Activated T-helper 1 cell treated with anti-CD3 and anti-CD28 coated beads, Interleukin-12 subunit alpha, Interleukin-12 subunit beta, Interleukin-2, Interleukin-4 antibody, amounts not matched to agents 30 ng/mL and 10 ng/mL and 1 ng/mL, durations not matched to agents 14 hours and 24 hours and 36 hours (primary cell): ENCODE measurements at regions not wholly inside any gene's neighbourhood (a gene's known extent, or its start where the extent isn't known, plus 50 kb on each side); places are given as distances from the start of the nearest gene placed in this dataset.

ENCODE experiments used
- DNase-seq: peaks from one replicate; pipeline ENCODE4 v3.0.0; 2021; ENCODE audit warnings: low spot score
- H3K27ac Mint-ChIP-seq: one replicate; pipeline ENCODE4 v1.8.0; 2021; ENCODE audit warnings: mild to moderate bottlenecking, mixed read lengths
- H3K27me3 Mint-ChIP-seq: one replicate; pipeline ENCODE4 v1.8.0; 2022; ENCODE audit warnings: mild to moderate bottlenecking, moderate library complexity, mixed read lengths; ENCODE audit not compliant: insufficient read depth
- H3K36me3 Mint-ChIP-seq: one replicate; pipeline ENCODE4 v1.8.0; 2021; ENCODE audit warnings: low read depth, mixed read lengths
- H3K4me1 Mint-ChIP-seq: one replicate; pipeline ENCODE4 v1.8.0; 2021; ENCODE audit warnings: low read depth, mixed read lengths
- H3K4me3 Mint-ChIP-seq: one replicate; pipeline ENCODE4 v1.8.0; 2021; ENCODE audit warnings: mild to moderate bottlenecking, moderate library complexity, mixed read lengths
- H3K9me3 Mint-ChIP-seq: one replicate; pipeline ENCODE4 v1.8.0; 2021; ENCODE audit warnings: mixed read lengths
- intact Hi-C: fragments of 100-400 bp; cut with micrococcal nuclease; formaldehyde crosslinking; loops from one replicate; pipeline ENCODE4 v1.15.1; 2024

DNA sequence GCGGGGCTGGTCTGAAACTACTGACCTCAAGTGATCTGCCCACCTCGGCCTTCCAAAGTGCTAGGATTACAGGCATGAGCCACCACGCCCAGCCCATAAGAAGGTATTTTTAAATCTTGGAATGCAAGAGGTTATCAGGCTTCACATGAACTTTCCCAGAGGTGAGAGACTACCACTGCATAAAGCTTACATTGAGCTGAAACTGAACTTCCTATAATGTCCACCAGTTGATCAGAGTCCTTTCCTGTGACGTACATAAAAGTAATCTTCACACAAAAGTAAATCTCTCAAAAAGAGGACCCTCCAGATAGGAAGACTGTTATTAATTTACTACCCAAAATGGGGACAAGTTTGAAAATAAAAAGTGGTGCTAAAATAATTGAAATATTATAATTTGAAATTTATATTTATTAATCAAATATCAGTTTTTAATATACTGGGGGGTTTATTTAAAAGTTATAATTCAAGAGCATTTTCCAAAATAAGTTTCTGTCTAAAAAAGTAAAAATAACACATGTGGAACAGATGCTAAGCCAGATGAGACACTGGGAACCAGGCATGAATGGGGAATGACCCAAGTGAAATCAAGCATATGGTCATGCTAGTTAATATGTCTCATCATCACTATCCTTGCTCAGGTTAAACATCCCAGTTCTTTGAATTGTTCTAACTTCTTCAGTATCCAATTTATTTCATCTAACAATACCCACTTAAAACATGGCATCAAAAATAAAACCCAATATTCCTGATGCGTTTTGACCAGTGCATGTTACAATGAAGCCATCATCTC is 269.9 kb upstream of the UBE2E2 start:
- no peak overlapping the region for H3K27ac Mint-ChIP-seq
- H3K4me3 Mint-ChIP-seq = no peak overlapping the region
- intact Hi-C loops = no loop called here
- no peaks in the 10 kb centered on the region for H3K27me3 Mint-ChIP-seq
- no peaks in the 10 kb centered on the region for H3K4me1 Mint-ChIP-seq
- DNase-seq = no peak
- H3K36me3 Mint-ChIP-seq = no peaks in the 10 kb centered on the region
- no peaks in the 10 kb centered on the region for H3K9me3 Mint-ChIP-seq

DNA sequence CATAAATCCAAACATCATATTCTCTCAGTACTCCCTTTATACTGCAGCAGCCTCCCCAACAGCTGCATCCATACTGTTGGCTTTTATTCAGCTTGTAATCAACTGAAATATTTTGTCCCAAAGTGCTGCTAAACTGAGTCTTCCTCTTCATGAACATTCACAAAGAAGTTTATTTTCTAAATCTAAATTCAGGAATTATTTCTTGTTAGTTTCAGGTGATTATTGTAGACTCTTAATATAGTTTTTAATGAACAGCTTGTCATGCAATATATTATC is 269.3 kb upstream of the UBE2E2 start:
- Mint-ChIP-seq H3K27ac (no peak overlapping the region), H3K4me1 (no peaks in the 10 kb centered on the region), H3K9me3 (no peaks in the 10 kb centered on the region), H3K27me3 (no peaks in the 10 kb centered on the region), H3K4me3 (no peak overlapping the region), H3K36me3 (no peaks in the 10 kb centered on the region)
- DNase-seq = no peak
- intact Hi-C loops = no loop called here

DNA sequence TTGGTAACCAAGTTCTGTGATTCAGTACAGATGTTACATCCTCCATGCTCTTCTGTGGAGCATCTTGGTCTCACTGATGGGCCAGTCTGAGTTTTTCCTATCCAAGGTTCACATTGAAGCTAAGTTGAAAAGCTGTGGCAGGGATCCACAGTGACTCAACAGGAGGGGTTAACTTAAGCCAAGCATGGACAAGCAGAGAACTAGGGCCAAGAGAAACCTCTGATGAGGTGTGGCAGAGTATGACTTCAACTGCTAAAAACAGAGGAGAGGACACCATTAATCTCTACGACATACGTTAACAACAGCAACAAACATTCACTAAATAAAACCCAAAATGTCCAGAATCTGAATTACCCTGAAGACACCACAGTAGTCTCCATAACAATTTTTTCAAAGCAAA is 268.1 kb upstream of the UBE2E2 start:
- no peaks in the 10 kb centered on the region for H3K4me1 Mint-ChIP-seq
- no peak overlapping the region for H3K27ac Mint-ChIP-seq
- DNase-seq = no peak
- no peaks in the 10 kb centered on the region for H3K36me3 Mint-ChIP-seq
- H3K27me3 Mint-ChIP-seq = no peaks in the 10 kb centered on the region
- intact Hi-C loops = no loop called here
- no peak overlapping the region for H3K4me3 Mint-ChIP-seq
- H3K9me3 Mint-ChIP-seq = no peaks in the 10 kb centered on the region

DNA sequence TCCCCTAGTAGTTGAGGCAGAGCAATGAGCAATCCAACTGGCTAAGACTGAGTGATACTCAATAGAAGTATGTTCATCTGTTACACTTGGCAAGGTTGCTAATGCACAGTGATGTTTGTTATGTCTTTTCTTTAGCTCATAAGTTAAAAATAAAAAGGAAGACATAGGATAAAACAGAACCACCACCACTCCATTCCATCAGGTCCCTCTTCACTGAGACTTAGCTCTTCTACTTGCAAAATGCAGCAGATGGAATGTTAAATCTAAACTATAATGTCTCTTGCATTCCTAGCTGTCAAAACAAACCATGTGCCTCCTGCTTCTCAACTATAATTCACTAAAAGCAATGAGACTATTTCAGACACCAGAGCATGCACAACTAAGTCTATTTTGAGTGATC is 265.6 kb upstream of the UBE2E2 start:
- H3K27ac Mint-ChIP-seq = no peak overlapping the region
- no peak for DNase-seq

DNA sequence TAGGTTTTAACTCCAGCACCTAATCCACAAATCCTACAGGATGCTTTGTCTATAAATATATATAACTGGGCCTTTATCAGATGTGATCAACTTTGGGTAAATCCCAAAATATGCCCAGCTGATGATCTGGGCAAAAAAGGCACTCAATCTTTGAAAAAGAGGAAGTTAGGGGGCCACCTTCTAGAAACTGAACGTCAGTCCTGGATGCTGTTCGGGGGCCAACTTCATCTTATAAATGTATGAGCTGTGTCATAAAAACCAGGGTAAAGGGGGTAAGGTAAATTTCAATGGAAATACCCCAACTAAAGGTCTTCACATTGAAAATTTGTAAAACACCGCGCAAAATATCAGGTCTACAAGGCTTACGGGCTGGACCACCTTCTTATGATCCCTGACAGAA is 264.4 kb upstream of the UBE2E2 start:
- intact Hi-C loops = no loop called here
- Mint-ChIP-seq H3K27ac (no peak overlapping the region), H3K27me3 (no peaks in the 10 kb centered on the region), H3K4me3 (no peak overlapping the region), H3K4me1 (no peaks in the 10 kb centered on the region), H3K36me3 (no peaks in the 10 kb centered on the region), H3K9me3 (no peaks in the 10 kb centered on the region)
- DNase-seq = no peak

More for the DNA sequence above, 265.6 kb upstream of the UBE2E2 start:
- Mint-ChIP-seq H3K4me1 (no peaks in the 10 kb centered on the region), H3K27me3 (no peaks in the 10 kb centered on the region), H3K9me3 (no peaks in the 10 kb centered on the region), H3K36me3 (no peaks in the 10 kb centered on the region), H3K4me3 (no peak overlapping the region)
- intact Hi-C loops = no loop called here

DNA sequence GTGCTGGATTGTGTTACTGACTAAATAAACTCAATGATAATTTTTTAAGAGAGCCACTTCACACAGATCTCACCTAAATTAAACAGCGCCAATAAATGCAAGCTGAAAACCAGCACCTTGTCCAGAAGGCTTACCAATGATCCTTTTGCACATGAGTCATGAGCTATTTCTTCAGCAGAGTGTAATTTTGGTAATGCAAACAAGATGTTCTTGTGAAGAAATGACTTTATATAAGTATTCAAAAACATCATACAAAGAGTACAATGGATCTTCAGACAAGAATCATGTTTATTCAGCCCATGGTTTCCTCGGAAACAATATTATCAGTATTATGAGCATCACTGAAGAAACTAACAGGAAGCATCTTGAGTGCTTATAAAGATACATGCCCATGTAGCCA is 263.8 kb upstream of the UBE2E2 start:
- DNase-seq = no peak
- intact Hi-C loops = no loop called here
- no peak overlapping the region for H3K4me3 Mint-ChIP-seq
- no peaks in the 10 kb centered on the region for H3K36me3 Mint-ChIP-seq
- H3K4me1 Mint-ChIP-seq = no peaks in the 10 kb centered on the region
- H3K9me3 Mint-ChIP-seq = no peaks in the 10 kb centered on the region
- no peak overlapping the region for H3K27ac Mint-ChIP-seq
- no peaks in the 10 kb centered on the region for H3K27me3 Mint-ChIP-seq

DNA sequence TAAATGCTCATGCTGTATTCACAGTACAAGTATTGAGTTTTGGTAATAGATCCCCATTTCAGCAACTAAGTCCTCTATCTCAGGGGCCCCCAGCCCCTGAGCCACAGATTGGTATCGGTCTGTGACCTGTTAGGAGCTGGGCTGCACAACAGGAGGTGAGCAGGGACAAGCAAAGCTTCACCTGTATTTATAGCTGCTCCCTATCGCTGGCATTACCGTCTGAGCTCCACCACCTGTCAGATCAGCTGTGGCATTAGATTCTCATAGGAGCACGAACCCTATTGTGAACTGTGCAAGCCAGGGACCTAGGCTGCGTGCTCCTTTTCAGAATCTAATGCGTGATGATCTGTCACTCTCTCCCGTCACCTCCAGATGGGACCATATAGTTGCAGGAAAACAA is 262.8 kb upstream of the UBE2E2 start:
- no peaks in the 10 kb centered on the region for H3K9me3 Mint-ChIP-seq
- DNase-seq = no peak
- no peaks in the 10 kb centered on the region for H3K36me3 Mint-ChIP-seq
- H3K27me3 Mint-ChIP-seq = no peaks in the 10 kb centered on the region
- intact Hi-C loops = no loop called here
- H3K4me1 Mint-ChIP-seq = no peaks in the 10 kb centered on the region
- H3K27ac Mint-ChIP-seq = no peak overlapping the region
- H3K4me3 Mint-ChIP-seq = no peak overlapping the region

DNA sequence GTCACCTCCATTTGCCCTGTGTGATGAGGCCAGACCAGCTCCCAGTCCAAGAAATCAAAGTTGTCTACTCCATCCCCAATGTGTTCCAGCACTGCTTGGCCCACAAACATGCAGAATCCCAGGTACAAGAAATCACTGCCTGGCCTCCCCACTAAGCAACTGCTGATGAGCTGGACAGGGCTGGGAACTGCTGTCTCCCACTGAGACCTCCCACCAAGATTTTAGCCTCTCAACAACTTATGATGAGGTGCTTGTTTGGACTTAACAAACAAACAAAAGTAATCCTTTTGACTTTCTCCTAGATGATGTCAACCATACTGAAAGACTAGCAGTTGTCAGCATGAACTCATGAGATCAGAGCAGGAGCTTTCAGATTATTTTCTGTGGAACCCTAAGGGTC is 260.1 kb upstream of the UBE2E2 start:
- DNase-seq = no peak
- no peak overlapping the region for H3K27ac Mint-ChIP-seq
- H3K9me3 Mint-ChIP-seq = no peaks in the 10 kb centered on the region
- no peaks in the 10 kb centered on the region for H3K4me1 Mint-ChIP-seq
- H3K4me3 Mint-ChIP-seq = no peak overlapping the region
- H3K27me3 Mint-ChIP-seq = no peaks in the 10 kb centered on the region
- H3K36me3 Mint-ChIP-seq = no peaks in the 10 kb centered on the region
- intact Hi-C loops = no loop called here

DNA sequence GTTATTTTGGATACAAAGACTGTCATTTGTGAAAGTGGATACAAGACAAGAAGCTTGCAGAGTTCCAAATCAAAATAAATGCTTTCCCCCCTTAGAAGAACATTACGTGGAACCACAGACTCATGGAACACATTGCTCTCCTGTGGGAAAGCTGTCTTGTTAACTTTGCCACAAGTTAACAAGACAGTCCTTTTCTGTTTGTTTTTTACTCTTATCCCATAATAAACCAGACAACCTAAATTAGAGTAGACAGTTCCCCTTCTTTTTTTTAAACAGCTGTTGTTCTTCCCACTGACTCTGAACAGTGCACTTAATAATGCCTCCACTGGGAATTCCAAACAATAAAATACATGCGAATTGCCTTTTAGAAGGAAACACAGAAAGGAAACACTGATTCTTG is 255.3 kb upstream of the UBE2E2 start:
- Mint-ChIP-seq H3K4me3 (no peak overlapping the region), H3K36me3 (no peaks in the 10 kb centered on the region), H3K4me1 (no peaks in the 10 kb centered on the region), H3K9me3 (no peaks in the 10 kb centered on the region), H3K27ac (no peak overlapping the region), H3K27me3 (no peaks in the 10 kb centered on the region)
- intact Hi-C loops = no loop called here
- DNase-seq = no peak

DNA sequence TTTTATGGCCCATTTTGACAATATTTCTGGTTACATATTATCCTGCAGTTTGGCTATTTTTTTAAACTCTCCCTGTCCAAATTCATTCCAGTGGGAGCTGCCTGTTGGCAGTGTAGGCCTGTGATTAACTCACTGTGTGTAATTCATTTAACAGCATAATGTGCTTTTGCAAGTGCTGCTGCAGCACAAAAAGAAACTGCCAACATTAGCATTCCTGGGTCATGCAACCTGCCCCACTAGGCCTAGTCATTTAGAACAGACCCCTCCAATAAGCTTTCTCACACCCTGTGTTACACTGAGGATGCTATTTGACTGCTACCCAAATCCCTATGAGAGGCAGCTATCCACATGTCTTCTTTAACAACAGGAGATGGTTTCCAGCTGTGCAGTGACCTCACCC is 251.2 kb upstream of the UBE2E2 start:
- DNase-seq = no peak
- no peaks in the 10 kb centered on the region for H3K27me3 Mint-ChIP-seq

DNA sequence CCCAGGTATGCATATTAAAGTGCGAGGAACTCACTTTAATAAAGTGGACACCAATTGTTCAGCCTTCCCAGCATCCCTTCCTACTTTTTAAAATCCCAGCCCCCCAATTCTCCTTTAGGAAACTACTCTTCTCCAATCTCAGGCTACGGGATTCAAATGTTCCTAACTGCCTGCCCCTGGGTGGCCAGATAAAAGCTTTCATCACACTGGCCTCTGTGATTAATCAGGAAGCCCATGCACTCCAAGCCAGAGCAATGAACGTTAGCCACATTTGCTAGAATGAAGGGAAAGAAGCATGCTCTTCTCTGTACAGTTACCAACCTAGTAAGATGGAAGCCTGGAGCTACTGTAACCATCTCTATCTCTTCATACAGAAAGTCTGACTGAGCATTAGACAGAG is 250.3 kb upstream of the UBE2E2 start:
- intact Hi-C loops = no loop called here
- DNase-seq = no peak
- no peak overlapping the region for H3K4me3 Mint-ChIP-seq
- no peaks in the 10 kb centered on the region for H3K36me3 Mint-ChIP-seq
- no peaks in the 10 kb centered on the region for H3K27me3 Mint-ChIP-seq
- no peaks in the 10 kb centered on the region for H3K4me1 Mint-ChIP-seq
- no peak overlapping the region for H3K27ac Mint-ChIP-seq
- H3K9me3 Mint-ChIP-seq = no peaks in the 10 kb centered on the region

More for the DNA sequence above, 251.2 kb upstream of the UBE2E2 start:
- Mint-ChIP-seq H3K9me3 (no peaks in the 10 kb centered on the region), H3K27ac (no peak overlapping the region), H3K4me3 (no peak overlapping the region), H3K4me1 (no peaks in the 10 kb centered on the region), H3K36me3 (no peaks in the 10 kb centered on the region)
- intact Hi-C loops = no loop called here

DNA sequence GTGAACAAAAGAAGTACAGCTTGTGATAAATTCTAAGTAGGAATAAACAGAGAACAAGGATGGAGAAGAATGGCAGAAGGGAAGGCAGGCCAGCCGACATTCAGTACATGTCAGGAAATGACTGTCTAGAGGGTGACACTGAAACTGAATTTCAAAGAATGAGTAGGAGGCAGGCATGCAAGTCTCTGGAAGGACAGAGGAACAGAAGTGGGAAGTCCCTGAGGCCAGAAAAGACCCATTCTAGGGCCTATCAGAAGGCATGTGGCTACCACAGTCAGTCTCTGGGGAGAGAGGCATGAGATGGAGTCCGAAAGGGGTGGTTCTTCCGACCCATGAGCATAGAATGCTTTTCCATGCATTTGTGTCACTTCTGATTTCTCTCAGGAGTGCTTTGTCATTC is 243.5 kb upstream of the UBE2E2 start:
- DNase-seq = no peak
- Mint-ChIP-seq H3K4me3 (no peak overlapping the region), H3K4me1 (no peaks in the 10 kb centered on the region), H3K27me3 (no peaks in the 10 kb centered on the region), H3K9me3 (no peaks in the 10 kb centered on the region), H3K27ac (no peak overlapping the region), H3K36me3 (no peaks in the 10 kb centered on the region)
- intact Hi-C loops = no loop called here

DNA sequence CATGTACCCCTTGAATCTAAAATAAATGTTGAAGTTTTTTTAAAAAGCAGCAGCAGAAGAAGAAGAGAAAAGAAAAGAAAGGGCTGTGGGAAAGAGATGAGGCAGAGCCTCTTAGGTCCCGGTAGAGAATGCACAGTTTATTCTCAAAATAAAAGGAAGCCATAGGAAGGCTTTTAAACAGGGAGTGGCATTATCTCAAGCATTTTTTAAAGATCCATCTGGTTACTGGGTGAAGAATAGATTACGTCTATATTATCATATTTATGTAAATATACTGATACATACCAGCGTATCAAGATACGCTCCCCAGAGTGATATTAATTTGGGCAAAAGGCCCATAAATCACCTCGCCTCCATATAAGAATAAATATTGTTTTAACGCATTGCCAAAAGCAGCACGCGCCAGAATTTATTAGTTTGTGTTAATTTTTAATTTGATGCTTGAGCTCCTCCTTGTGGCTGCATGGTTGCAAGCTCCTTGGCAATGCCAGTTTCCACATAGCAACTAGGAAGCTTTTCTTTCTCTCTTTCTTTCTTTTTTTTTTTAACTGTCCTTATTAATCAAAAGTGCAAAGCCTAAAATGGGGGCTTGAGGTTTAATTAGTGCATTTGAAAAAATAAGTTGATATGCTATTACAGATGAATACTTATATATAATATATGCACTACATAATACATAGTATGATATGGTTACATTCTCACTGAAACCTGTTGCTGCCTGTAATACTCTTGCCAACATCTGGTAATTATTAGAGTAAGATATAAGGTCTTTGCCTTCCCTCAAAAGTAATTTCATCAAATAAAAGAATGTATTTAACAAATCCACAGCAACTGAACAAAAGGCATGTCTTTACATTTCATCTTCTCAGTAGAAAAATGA is 242.8 kb upstream of the UBE2E2 start:
- Mint-ChIP-seq H3K36me3 (no peaks in the 10 kb centered on the region), H3K27me3 (no peaks in the 10 kb centered on the region), H3K4me3 (no peak overlapping the region), H3K4me1 (no peaks in the 10 kb centered on the region), H3K27ac (no peak overlapping the region), H3K9me3 (no peaks in the 10 kb centered on the region)
- no peak for DNase-seq
- intact Hi-C loops = no loop called here
